ENCODE measurements at regions not wholly inside any gene's neighbourhood (a gene's known extent, or its start where the extent isn't known, plus 50 kb on each side); places are given as distances from the start of the nearest gene placed in this dataset.

DNA sequence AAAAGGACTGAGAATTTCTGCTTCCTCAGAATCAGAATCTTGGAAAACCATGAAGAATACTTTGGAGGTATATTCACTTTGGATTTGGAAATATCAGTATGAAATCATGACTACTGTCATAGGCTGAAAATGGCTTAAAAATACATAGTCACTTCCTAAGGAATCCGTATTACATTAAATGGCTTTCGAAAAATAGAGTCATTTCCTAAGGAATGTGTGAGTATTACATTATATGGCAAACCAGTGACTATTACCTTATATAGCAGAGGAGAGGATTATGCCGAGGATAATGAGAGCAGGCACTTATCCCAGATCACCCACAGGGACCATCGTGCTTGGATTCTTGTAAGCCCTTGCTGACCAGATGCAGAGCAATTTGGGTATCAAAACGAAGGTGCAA, 1471.8 kb downstream of the EFNB2 start:
- dilution Hi-C loops (cut with HindIII; ENCODE audit: low sequenced_read_pairs, unreplicated experiment) (no loop called here), intact Hi-C loops (cut with micrococcal nuclease) (no loop called here), in situ Hi-C loops (cut with MboI; ENCODE audit: low sequenced_read_pairs) (no loop called here)
- Histone ChIP-seq H4K91ac (ENCODE audit: insufficient read depth, low read depth, low read length) (no peak overlapping the region), H2AFZ (replicated peaks; ENCODE audit: low read length, poor library complexity) (no peak overlapping the region), H4K20me1 (ENCODE audit: insufficient read depth, low read length) (no peaks in the 10 kb centered on the region), H2AK9ac (replicated peaks; ENCODE audit: low read depth, low read length, poor library complexity) (no peak overlapping the region), H3K4me3 (ENCODE audit: insufficient read depth, low read depth, low read length) (no peak overlapping the region), H3K23ac (ENCODE audit: low read depth, low read length) (no peak overlapping the region), H2BK15ac (ENCODE audit: low read depth, low read length) (no peak overlapping the region), H3K18ac (ENCODE audit: low read depth, low read length) (no peak overlapping the region), H4K5ac (ENCODE audit: low read depth, low read length) (no peak overlapping the region), H3K56ac (ENCODE audit: extremely low read depth, insufficient read depth, low read length) (no peak overlapping the region), H2BK120ac (ENCODE audit: low read depth, low read length) (no peak overlapping the region; the same call in 1 of the 2 replicates), H2BK20ac (ENCODE audit: low read depth, low read length) (no peak overlapping the region), H3K4me2 (ENCODE audit: low read depth, low read length) (no peak overlapping the region), H2BK5ac (ENCODE audit: low read depth, low read length, poor library complexity, severe bottlenecking) (no peak overlapping the region), H4K8ac (ENCODE audit: low read depth in 2 of 2, low read length in 2 of 2) (no peak overlapping the region), H3K9me3 (ENCODE audit: control insufficient read depth, insufficient read depth, low read length) (no peaks in the 10 kb centered on the region), H3K79me1 (ENCODE audit: low read depth in 1 of 2, low read length in 2 of 2) (no peaks in the 10 kb centered on the region), H3K9ac (ENCODE audit: low read depth, low read length) (no peak overlapping the region), H3K9me1 (ENCODE audit: insufficient read depth, low read length) (no peaks in the 10 kb centered on the region), H3K14ac (replicated peaks; ENCODE audit: low read depth, low read length) (no peak overlapping the region), H3K27me3 (ENCODE audit: control insufficient read depth, insufficient read depth, low read length) (no peaks in the 10 kb centered on the region), H3K4me1 (ENCODE audit: control insufficient read depth, insufficient read depth, low read length) (no peaks in the 10 kb centered on the region), H3K27ac (ENCODE audit: insufficient read depth, low read length) (no peak overlapping the region), H2AK5ac (ENCODE audit: low read depth, low read length) (no peak overlapping the region), H3K36me3 (ENCODE audit: control insufficient read depth, insufficient read depth, low read length) (no peaks in the 10 kb centered on the region), H3K4ac (ENCODE audit: low read depth, low read length) (no peak overlapping the region)
- CTCF ChIA-PET, result no interaction called here
- TF ChIP-seq, protein P1, sequence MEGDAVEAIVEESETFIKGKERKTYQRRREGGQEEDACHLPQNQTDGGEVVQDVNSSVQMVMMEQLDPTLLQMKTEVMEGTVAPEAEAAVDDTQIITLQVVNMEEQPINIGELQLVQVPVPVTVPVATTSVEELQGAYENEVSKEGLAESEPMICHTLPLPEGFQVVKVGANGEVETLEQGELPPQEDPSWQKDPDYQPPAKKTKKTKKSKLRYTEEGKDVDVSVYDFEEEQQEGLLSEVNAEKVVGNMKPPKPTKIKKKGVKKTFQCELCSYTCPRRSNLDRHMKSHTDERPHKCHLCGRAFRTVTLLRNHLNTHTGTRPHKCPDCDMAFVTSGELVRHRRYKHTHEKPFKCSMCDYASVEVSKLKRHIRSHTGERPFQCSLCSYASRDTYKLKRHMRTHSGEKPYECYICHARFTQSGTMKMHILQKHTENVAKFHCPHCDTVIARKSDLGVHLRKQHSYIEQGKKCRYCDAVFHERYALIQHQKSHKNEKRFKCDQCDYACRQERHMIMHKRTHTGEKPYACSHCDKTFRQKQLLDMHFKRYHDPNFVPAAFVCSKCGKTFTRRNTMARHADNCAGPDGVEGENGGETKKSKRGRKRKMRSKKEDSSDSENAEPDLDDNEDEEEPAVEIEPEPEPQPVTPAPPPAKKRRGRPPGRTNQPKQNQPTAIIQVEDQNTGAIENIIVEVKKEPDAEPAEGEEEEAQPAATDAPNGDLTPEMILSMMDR (conservative IDR thresholded peaks at IDR 0.05; ENCODE audit: low read depth, low read length), result no peak
- TF ChIP-seq BHLHE40 (IDR thresholded peaks at IDR 0.05; ENCODE audit: low read depth, low read length) (no peak), FOS (IDR thresholded peaks at IDR 0.05; ENCODE audit: low read depth, low read length) (no peak), MXI1 (IDR thresholded peaks at IDR 0.05; ENCODE audit: borderline replicate concordance, low read depth, low read length) (no peak), POLR2A (IDR thresholded peaks at IDR 0.05; ENCODE audit: low read depth, low read length) (no peak), CEBPB (IDR thresholded peaks at IDR 0.05; ENCODE audit: low read depth, low read length) (no peak), MAZ (IDR thresholded peaks at IDR 0.05; ENCODE audit: borderline replicate concordance, low read depth, low read length) (no peak), SMC3 (IDR thresholded peaks at IDR 0.05; ENCODE audit: low read depth, low read length) (no peak), RCOR1 (IDR thresholded peaks at IDR 0.05; ENCODE audit: insufficient replicate concordance, low read length) (no peak)
- TF ChIP-seq, protein P2, sequence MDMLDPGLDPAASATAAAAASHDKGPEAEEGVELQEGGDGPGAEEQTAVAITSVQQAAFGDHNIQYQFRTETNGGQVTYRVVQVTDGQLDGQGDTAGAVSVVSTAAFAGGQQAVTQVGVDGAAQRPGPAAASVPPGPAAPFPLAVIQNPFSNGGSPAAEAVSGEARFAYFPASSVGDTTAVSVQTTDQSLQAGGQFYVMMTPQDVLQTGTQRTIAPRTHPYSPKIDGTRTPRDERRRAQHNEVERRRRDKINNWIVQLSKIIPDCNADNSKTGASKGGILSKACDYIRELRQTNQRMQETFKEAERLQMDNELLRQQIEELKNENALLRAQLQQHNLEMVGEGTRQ (IDR thresholded peaks at IDR 0.05; ENCODE audit: low read depth, low read length), result no peak
- TF ChIP-seq, protein P3, sequence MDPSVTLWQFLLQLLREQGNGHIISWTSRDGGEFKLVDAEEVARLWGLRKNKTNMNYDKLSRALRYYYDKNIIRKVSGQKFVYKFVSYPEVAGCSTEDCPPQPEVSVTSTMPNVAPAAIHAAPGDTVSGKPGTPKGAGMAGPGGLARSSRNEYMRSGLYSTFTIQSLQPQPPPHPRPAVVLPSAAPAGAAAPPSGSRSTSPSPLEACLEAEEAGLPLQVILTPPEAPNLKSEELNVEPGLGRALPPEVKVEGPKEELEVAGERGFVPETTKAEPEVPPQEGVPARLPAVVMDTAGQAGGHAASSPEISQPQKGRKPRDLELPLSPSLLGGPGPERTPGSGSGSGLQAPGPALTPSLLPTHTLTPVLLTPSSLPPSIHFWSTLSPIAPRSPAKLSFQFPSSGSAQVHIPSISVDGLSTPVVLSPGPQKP (IDR thresholded peaks at IDR 0.05; ENCODE audit: borderline replicate concordance, low read depth, low read length), result no peak
- POLR2A ChIA-PET (ENCODE audit: unreplicated experiment), result no interaction called here
- WGBS, 2 experiments (ENCODE audit: extremely low coverage in 2 of 2, insufficient read length in 1 of 2), result no CpG with 5 or more reads among the region's 5 CpGs
- no TSS peak for BruUV-seq (replicated peaks)
- DNase-seq, result peak; percentile 29
- no peak for ATAC-seq (ENCODE audit: low read depth)

All from IMR-90 (cell line).